ENCODE measurements at regions not wholly inside any gene's neighbourhood (a gene's known extent, or its start where the extent isn't known, plus 50 kb on each side); places are given as distances from the start of the nearest gene placed in this dataset.

DNA sequence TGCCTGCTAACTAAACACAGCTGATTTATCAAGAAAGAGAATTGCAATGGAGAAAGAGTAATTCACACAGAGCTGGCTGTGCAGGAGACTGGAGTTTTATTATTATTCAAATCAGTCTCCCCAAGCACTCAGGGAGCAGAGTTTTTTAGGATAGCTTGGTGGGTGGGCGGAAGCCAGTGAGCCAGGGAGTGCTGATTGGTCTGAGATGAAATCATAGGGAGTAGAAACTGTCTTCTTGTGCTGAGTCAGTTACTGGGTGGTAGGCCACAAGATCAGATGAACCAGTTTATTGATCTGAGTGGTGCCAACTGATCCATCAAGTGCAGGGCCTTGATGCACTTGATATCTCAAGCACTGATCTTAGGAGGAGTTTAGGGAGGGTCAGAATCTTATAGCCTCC, 891.9 kb upstream of the CADM2 start:
- Histone ChIP-seq H4K91ac (ENCODE audit: insufficient read length, low read depth, low read length) (no peak overlapping the region), H2AFZ (ENCODE audit: low read length) (no peak overlapping the region), H4K5ac (ENCODE audit: insufficient read length, low read depth, low read length) (no peak overlapping the region), H2BK5ac (ENCODE audit: insufficient read length, low read length) (no peak overlapping the region), H3K14ac (ENCODE audit: insufficient read depth, low read length) (no peak overlapping the region), H3T11ph (ENCODE audit: low read length) (no peak overlapping the region), H3K79me1 (ENCODE audit: insufficient read depth, low read depth, low read length, poor library complexity, severe bottlenecking) (no peaks in the 10 kb centered on the region), H4K8ac (replicated peaks; ENCODE audit: insufficient read length, low read depth, low read length) (no peak overlapping the region), H3K4ac (ENCODE audit: low read depth, low read length) (no peak overlapping the region), H3K4me1 (ENCODE audit: insufficient read depth, low read length) (no peaks in the 10 kb centered on the region), H3K23ac (ENCODE audit: insufficient read length, low read depth, low read length) (no peak overlapping the region), H2BK12ac (ENCODE audit: insufficient read length, low read depth, low read length) (no peak overlapping the region), H2BK120ac (ENCODE audit: low read depth, low read length, poor library complexity, severe bottlenecking) (no peak overlapping the region), H3K79me2 (ENCODE audit: insufficient read depth, low read length) (no peaks in the 10 kb centered on the region), H3K56ac (ENCODE audit: insufficient read length, low read depth, low read length) (no peak overlapping the region), H2BK15ac (ENCODE audit: low read depth, low read length) (no peak overlapping the region), H3K23me2 (ENCODE audit: insufficient read length, low read depth, low read length, poor library complexity, severe bottlenecking) (no peaks in the 10 kb centered on the region), H2BK20ac (ENCODE audit: low read depth, low read length, poor library complexity, severe bottlenecking) (no peak overlapping the region), H2AK5ac (ENCODE audit: insufficient read length, low read length) (no peak overlapping the region), H4K20me1 (ENCODE audit: control insufficient read depth, insufficient read depth, insufficient read length) (no peaks in the 10 kb centered on the region), H3K9ac (ENCODE audit: extremely low read depth, insufficient read length, low read length) (no peak overlapping the region), H3K27ac (ENCODE audit: insufficient read length, low read depth, low read length) (no peak overlapping the region), H3K9me3 (ENCODE audit: control insufficient read depth, low read depth, low read length) (no peaks in the 10 kb centered on the region), H3K18ac (ENCODE audit: insufficient read length, low read depth, low read length) (no peak overlapping the region), H3K4me2 (ENCODE audit: insufficient read depth, insufficient read length, low read length) (no peak overlapping the region), H3K27me3 (ENCODE audit: insufficient read depth, low read length) (no peaks in the 10 kb centered on the region)
- Mint-ChIP-seq H3K27me3 (ENCODE audit: low read depth) (peaks cover 5% of the 10 kb centered on the region), H3K36me3 (ENCODE audit: insufficient read depth in 1 of 3, low read depth in 3 of 3) (peaks cover 6 to 42% (median 9%) of the 10 kb centered on the region in 3 experiments; a peak in 6 of 7 replicates), H3K4me3 (0 out of 5 replicates have a peak overlapping the region, but pooled peaks of 1 of the 2 experiments have one; percentile 1), H3K9me3 (peaks cover 23 to 24% of the 10 kb centered on the region in 2 experiments), H3K4me1 (peaks cover 8 to 24% of the 10 kb centered on the region in 2 experiments), H3K27ac (peak overlapping the region; percentile 65 to 88 (median 66); a peak in 4 of 7 replicates)
- TF ChIP-seq, protein P1, sequence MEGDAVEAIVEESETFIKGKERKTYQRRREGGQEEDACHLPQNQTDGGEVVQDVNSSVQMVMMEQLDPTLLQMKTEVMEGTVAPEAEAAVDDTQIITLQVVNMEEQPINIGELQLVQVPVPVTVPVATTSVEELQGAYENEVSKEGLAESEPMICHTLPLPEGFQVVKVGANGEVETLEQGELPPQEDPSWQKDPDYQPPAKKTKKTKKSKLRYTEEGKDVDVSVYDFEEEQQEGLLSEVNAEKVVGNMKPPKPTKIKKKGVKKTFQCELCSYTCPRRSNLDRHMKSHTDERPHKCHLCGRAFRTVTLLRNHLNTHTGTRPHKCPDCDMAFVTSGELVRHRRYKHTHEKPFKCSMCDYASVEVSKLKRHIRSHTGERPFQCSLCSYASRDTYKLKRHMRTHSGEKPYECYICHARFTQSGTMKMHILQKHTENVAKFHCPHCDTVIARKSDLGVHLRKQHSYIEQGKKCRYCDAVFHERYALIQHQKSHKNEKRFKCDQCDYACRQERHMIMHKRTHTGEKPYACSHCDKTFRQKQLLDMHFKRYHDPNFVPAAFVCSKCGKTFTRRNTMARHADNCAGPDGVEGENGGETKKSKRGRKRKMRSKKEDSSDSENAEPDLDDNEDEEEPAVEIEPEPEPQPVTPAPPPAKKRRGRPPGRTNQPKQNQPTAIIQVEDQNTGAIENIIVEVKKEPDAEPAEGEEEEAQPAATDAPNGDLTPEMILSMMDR (conservative IDR thresholded peaks at IDR 0.05): no peak
- peak; percentile 72 for DNase-seq
- WGBS (ENCODE audit: extremely low coverage, insufficient read length, low lambda C conversion rate): no CpG with 5 or more reads among the region's 1 CpG
